Panc1 (cell line): ENCODE measurements at regions not wholly inside any gene's neighbourhood (a gene's known extent, or its start where the extent isn't known, plus 50 kb on each side); places are given as distances from the start of the nearest gene placed in this dataset.

Experiments used
- CTCF ChIP-seq: fragments of 450-650 bp; IDR thresholded peaks from 2 replicates; pipeline ENCODE4 v1.5.1; 2017; ENCODE audit warnings: mild to moderate bottlenecking
- POLR2AphosphoS5 ChIP-seq: IDR thresholded peaks from 2 replicates; pipeline ENCODE4 v1.6.1; 2012; ENCODE audit warnings: mild to moderate bottlenecking, low read depth, low read length, moderate library complexity
- SIN3A ChIP-seq: IDR thresholded peaks from 2 replicates; pipeline ENCODE4 v1.6.1; 2012; ENCODE audit warnings: low read depth, mild to moderate bottlenecking, low read length, moderate library complexity, borderline replicate concordance; ENCODE audit not compliant: insufficient read depth

GRCh38 chr15:62961134-62961533 lies 81.4 kb upstream of the TPM1 start:
- TF ChIP-seq SIN3A (no peak), CTCF (no peak), POLR2AphosphoS5 (no peak)
